NB4 (cell line): ENCODE measurements at regions not wholly inside any gene's neighbourhood (a gene's known extent, or its start where the extent isn't known, plus 50 kb on each side); places are given as distances from the start of the nearest gene placed in this dataset.
"Not testable (repeated sequence)": the region's sequence is repeated elsewhere in the genome, so short reads cannot be mapped to it uniquely, and the experiment has no call there.

Experiments used
- CTCF ChIP-seq: IDR thresholded peaks from one replicate; pipeline ENCODE4 v1.5.1; 2012; ENCODE audit warnings: low read depth, low read length
- MAX ChIP-seq: IDR thresholded peaks from 2 replicates; pipeline ENCODE4 v1.6.1; 2011; ENCODE audit warnings: low read depth, low read length

GRCh38 chr20:56744325-56744821, 115.3 kb downstream of the TFAP2C start:
- TF ChIP-seq MAX, CTCF: not testable (repeated sequence)
